Transverse colon (tissue), 4 donors: ENCODE measurements at regions not wholly inside any gene's neighbourhood (a gene's known extent, or its start where the extent isn't known, plus 50 kb on each side); places are given as distances from the start of the nearest gene placed in this dataset.

ENCODE experiments used
- POLR2AphosphoS5 ChIP-seq, 3 donors: sonication (generic); formaldehyde crosslinking; IDR thresholded peaks; one replicate each; pipeline ENCODE4 v1.6.1; 2016; ENCODE audit warnings: antibody characterized with exemption in 3 of 3
- TF ChIP-seq, protein P1 (sequence below), 5 experiments: fragments of 200-600 bp in 3 of 5; fragments of 450-650 bp in 2 of 5; sonication (generic) in 3 of 5; IDR thresholded peaks; 1 replicate in 2 of 5; 2 replicates in 3 of 5; pipeline ENCODE4 v1.5.1; 2016 to 2017; ENCODE audit warnings: antibody characterized with exemption in 5 of 5, inconsistent platforms in 3 of 5, mild to moderate bottlenecking in 2 of 5, moderate library complexity in 1 of 5

DNA sequence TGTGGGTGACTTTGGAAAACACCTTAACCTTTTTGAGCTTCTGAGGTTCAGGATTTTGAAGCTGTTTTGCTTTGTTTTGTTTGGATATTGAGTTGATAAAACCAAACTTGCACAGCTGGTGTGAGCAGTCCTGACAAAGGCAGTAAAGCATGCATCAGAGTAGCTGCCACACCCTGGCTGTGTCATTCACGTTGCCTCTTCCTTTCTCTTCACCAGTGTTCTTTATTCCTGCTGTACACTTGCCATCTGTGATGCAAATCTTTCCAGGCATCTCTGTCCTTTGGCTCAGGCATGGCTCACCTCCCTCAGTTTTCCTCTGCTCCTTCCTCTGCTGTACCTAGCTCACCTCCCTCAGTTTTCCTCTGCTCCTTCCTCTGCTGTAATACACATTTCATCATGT lies 1850.2 kb upstream of the AGA start:
- TF ChIP-seq, protein P1, sequence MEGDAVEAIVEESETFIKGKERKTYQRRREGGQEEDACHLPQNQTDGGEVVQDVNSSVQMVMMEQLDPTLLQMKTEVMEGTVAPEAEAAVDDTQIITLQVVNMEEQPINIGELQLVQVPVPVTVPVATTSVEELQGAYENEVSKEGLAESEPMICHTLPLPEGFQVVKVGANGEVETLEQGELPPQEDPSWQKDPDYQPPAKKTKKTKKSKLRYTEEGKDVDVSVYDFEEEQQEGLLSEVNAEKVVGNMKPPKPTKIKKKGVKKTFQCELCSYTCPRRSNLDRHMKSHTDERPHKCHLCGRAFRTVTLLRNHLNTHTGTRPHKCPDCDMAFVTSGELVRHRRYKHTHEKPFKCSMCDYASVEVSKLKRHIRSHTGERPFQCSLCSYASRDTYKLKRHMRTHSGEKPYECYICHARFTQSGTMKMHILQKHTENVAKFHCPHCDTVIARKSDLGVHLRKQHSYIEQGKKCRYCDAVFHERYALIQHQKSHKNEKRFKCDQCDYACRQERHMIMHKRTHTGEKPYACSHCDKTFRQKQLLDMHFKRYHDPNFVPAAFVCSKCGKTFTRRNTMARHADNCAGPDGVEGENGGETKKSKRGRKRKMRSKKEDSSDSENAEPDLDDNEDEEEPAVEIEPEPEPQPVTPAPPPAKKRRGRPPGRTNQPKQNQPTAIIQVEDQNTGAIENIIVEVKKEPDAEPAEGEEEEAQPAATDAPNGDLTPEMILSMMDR (IDR thresholded peaks at IDR 0.05): no peak
- TF ChIP-seq POLR2AphosphoS5 (IDR thresholded peaks at IDR 0.05): no peak
